PC-3 (cell line): ENCODE measurements at regions not wholly inside any gene's neighbourhood (a gene's known extent, or its start where the extent isn't known, plus 50 kb on each side); places are given as distances from the start of the nearest gene placed in this dataset.

ENCODE experiments used
- EZH2 ChIP-seq: fragments of 300-600 bp; sonication (generic); IDR thresholded peaks from one replicate; pipeline ENCODE4 v1.6.1; 2017; ENCODE audit warnings: antibody characterized with exemption, mild to moderate bottlenecking, low read length; ENCODE audit not compliant: unreplicated experiment
- EZH2phosphoT487 ChIP-seq: fragments of 300-600 bp; sonication (generic); IDR thresholded peaks from 2 replicates; pipeline ENCODE4 v1.6.1; 2018; ENCODE audit warnings: mild to moderate bottlenecking, antibody characterized with exemption, low read length, borderline replicate concordance
- TF ChIP-seq, protein P1 (sequence below): fragments of 300-600 bp; sonication (generic); conservative IDR thresholded peaks from 2 replicates; pipeline ENCODE4 v1.5.1; 2017; ENCODE audit warnings: antibody characterized with exemption, low read depth, mild to moderate bottlenecking, low read length

DNA sequence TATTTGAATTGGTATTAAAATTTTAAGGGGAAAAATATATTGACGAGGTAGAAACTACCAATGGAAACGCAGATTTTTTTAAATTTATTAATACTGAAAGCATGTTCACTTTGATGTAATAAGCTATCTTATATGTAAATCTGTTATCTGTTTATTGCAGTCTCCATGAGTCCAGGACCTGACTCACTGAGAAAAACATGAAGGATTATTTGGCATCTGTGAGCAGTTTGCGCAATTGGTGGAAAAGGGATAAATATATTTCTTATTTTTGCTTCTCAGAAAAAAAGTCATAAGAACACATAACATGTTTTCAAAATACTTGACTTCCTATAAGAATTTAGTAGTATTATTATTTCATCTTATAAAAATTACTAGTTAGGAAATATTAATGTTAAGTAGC, 561.4 kb downstream of the ADCYAP1 start:
- TF ChIP-seq, protein P1, sequence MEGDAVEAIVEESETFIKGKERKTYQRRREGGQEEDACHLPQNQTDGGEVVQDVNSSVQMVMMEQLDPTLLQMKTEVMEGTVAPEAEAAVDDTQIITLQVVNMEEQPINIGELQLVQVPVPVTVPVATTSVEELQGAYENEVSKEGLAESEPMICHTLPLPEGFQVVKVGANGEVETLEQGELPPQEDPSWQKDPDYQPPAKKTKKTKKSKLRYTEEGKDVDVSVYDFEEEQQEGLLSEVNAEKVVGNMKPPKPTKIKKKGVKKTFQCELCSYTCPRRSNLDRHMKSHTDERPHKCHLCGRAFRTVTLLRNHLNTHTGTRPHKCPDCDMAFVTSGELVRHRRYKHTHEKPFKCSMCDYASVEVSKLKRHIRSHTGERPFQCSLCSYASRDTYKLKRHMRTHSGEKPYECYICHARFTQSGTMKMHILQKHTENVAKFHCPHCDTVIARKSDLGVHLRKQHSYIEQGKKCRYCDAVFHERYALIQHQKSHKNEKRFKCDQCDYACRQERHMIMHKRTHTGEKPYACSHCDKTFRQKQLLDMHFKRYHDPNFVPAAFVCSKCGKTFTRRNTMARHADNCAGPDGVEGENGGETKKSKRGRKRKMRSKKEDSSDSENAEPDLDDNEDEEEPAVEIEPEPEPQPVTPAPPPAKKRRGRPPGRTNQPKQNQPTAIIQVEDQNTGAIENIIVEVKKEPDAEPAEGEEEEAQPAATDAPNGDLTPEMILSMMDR, result no peak
- no peak for TF ChIP-seq EZH2
- TF ChIP-seq EZH2phosphoT487, result no peak
